Hematopoietic multipotent progenitor cell (in vitro differentiated cells): ENCODE measurements at regions not wholly inside any gene's neighbourhood (a gene's known extent, or its start where the extent isn't known, plus 50 kb on each side); places are given as distances from the start of the nearest gene placed in this dataset.
"Not testable (repeated sequence)": the region's sequence is repeated elsewhere in the genome, so short reads cannot be mapped to it uniquely, and the experiment has no call there.

ENCODE experiments used
- DNase-seq, 3 donors: peaks; one replicate each; pipeline ENCODE4 v3.0.0-alpha.2; 2011 to 2015; ENCODE audit warnings: low read depth in 2 of 3, low spot score in 2 of 3

DNA sequence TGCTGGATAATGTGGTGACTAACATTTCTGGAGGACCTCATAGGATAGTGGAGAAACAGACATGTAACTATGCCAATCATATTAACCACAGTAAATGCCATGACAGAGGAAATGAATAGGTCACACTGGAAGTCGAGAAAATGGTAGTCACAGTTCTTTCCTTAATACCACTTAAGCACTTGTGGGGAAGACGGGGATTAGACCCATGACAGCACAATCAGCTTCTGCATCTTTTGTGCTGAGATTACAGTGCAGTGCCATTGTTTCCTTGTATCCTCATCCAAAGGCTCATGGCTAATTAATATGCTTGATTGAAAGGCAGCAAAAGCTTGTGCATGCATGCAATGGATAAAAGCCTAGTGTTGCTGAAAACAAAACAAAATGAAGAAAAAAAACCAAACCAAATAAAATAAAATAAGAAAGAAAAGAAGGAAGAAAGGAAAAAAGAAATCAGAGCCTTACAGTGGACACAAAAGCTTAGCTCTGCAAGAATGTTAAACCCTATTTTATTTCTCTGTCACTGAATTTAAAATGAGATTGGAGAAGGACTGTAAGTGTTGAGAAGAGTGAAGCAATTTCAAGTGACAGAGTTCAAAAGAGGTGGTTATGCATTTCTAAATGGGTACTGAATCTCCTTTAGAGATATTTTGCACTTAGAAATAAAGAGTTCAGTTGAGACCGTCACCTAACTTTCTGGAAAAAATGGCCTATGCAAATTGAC, 1011.9 kb downstream of the CDH8 start:
- DNase-seq: no peak

DNA sequence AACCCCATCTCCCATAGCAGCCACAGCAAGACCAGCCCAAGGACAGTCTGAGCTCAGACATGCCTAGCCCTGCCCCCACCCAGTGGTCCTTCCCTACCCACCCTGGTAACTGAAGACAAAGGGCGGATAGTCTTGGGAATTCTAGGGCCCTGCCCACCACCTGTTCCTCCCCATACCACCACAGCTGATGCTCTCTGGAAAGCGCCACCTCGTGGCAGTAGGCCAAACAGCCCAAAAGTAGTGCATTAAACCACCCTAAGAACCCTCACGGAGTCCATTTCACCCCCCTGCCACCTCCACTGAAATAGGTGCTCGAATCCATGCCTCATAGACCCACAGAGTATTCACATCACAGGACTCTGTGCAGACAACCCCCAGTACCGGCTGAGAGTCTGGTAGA, 1021.4 kb downstream of the CDH8 start:
- DNase-seq: no peak

DNA sequence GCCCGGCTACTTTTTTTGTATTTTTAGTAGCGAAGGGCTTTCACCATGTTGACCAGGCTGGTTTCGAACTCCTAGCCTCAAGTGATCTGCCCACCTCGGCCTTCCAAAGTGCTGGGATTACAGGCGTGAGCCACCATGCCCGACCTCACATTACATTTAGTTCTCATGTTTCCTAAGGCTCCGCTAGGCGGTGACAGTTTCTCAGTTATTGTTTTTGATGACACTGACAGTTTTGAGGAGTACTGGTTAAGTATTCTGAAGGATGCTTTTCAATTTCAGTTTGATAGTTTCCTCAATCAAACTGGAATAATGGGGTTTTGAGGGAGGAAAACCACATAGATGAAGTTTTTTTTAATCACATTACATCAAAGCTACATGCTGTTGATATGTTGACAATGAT, 1028.5 kb downstream of the CDH8 start:
- DNase-seq: no peak

DNA sequence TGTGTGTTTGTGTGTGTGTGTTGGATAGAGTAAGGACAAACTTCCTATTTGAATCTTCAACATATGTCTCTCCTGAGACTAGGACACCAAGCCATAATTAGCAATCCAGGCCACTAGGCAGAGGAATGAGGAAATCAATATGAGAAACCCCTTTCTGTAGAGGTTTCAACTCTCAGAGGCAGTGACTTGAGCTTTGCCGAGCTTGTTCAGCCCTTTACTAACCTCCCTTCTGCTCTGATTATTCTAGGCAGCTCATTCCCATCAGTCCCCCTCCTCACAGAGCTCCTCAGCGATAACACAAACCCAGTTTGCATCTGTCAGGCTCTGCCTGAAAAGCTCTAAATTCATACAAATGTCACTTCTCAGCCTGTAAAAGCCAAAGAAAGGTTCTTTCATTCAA, 1030.3 kb downstream of the CDH8 start:
- no peak for DNase-seq

DNA sequence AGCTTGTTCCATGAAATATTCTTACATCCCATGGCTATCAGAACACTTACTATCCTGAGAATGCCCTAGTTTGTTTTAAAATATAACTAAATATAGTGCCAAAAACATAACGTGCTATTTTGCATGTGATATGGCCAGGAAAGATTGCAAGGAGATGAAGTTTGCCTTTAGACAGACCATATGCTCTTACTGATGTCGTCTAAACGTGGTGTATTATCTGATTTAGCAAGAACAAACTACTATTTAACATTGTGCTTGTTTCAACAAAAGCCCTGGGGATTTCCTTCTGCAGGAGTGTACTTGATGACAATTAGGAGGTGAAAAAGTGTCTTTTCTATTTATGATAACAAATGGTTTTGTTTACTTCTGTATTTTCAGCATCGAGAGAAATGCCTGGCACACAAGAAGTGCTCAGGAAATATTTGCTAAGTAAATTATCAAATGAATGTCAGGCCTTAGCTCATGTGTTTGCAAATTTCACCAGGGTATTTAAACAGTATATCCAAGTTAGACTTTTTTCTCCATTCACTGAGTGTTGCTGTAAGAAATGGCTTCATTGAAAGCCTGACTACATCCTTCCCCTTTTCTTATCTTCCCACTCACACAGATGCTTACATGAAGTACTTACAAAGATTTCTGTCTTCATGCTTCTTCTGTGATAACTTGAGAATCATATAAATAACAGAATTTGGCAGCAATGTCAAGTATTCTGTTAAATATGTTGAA, 1033.6 kb downstream of the CDH8 start:
- DNase-seq: peak in 2 of 3 donors; percentile 14 to 74

DNA sequence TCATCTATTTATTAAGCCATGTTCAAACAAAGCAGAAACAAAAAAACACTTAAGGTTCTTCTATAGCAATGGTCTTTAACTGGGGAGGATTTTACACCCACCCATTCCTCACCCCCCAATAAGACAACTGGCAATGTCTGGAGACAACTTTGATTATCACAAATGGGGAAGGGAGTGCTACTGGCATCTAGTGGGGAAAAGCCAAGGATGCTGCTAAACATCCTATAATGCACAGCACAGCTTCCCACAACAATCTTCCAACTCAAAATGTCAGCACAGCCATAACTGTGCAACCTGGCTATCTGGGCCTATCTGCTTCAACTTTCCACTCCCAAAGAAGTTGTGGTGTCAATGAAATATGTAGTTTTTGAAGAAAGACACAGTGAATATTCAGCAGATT, 1044.4 kb downstream of the CDH8 start:
- no peak for DNase-seq

DNA sequence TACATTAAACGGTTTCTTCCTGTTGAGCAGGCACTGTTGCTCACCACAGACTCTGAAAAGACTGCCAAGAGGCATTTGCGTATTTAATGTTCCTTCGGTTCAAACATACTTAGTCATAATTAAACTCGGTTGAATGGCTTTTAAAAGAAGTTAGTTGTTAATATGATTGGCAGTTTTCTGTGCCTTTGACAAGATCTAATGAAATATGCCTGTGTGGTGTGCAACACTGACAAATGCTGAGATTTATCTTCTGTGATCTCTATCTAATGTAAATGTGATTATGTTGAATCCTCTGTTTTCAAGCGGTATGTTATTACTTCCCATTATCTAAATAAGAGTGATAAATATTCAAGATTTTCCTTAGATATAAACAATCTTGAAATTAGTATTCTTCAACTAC, 1046.6 kb downstream of the CDH8 start:
- no peak for DNase-seq

DNA sequence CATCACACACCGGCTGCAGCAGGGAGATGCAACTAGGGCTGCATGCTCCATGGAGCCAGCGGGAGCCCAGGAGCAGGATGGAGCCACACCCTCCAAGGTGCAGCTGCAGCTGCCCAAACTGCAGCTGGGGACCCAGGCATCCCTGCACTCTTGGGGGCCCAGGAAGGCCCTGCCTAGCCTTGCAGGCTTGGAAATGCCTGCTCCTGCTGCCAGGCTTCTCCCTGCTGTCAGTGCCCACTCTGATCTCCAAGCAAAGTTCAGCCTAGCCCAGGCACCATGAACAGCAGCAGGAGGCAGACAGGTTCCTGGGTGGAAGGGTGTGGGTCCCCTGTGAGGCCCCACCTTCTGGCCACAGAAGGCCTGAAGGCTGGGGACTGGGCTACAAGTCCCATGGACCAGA, 1057.1 kb downstream of the CDH8 start:
- DNase-seq: no peak

DNA sequence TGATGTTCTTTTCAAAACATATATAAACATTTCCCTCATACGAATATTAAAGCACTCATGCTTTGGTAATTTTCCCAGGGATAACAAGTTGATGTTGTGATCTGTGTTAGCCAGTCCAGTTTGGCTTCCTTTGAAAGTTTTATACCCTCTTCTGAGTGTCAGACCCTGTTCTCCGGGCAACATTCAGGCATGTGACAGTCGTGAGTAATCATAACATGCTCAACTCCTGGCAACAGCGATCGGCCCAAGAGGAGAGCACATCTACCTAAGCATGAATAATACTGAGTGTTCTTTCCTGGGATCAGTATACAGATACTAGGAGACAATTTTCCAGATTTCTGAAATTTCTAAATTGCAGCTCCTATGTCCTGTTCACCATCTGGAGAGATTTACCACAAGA, 1086.4 kb downstream of the CDH8 start:
- DNase-seq: no peak

DNA sequence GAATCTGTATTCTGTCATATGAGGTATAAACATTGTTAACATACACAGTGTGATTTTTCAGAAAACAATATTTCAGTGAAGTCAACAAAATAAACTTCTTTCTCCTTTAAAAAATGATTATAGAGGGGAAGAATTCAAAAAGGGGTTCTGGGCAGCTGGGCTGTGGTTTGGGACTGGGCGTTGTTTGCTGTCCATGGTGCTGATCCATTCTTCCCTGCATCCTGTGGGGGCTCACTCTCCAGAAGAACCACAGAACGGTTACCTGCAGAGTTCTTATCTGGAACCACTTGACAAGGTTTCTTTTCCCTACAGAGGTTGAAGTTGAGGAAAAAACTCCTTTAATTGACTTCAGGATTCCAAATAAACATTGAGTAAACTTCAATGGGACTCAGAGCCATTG, 1091.0 kb downstream of the CDH8 start:
- DNase-seq: peak in 2 of 3 donors; percentile 0 to 17

DNA sequence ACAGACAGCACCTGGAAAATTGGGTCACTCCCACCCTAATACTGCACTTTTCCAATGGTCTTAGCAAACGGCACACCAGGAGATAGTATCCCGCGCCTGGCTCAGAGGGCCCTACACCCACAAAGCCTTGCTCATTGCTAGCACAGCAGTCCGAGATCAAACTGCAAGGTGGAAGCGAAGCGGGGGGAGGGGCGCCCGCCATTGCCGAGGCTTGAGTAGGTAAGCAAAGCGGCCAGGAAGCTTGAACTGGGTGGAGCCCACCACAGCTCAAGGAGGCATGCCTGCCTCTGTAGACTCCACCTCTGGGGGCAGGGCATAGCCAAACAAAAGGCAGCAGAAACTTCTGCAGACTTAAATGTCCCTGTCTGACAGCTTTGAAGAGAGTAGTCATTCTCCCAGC, 1100.0 kb downstream of the CDH8 start:
- DNase-seq: not testable (repeated sequence)

DNA sequence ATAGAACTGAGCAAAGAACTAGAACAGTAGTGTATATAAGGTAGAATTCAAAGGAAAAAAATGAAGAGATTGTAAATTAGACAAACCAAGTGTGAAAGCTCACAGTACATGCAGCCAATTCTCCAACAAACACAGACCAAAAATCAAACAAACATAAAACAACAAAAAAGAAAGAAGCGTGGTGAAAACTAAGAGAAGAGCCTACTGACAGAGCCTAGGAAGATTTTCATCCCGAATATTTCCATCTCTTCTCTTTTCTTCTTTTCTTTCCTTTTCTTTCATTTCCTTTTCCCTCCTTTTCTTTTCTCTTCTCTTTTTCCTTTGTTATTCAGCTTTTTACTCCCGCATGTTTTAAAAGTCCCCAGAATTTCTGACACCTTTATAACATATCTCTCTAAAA, 1103.6 kb downstream of the CDH8 start:
- DNase-seq: no peak

DNA sequence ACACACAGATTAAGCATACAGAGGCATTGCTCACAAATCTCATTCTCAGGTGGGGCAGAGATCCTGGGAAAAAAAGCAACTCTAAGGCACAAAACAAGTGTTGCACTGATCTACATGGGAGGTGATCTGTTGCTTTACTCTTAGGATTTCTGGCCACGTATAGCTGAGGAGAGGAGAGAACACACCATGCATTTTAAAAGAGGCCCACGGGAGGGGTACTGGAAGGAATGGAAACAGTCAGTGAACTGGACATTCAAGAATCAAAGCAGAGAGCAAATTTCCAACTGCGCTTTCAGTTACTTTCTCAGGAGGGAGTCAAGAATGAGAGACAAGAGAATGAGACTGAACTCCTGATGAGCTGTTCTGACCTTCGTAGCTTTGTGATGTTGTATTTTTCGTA, 1105.9 kb downstream of the CDH8 start:
- DNase-seq: no peak

DNA sequence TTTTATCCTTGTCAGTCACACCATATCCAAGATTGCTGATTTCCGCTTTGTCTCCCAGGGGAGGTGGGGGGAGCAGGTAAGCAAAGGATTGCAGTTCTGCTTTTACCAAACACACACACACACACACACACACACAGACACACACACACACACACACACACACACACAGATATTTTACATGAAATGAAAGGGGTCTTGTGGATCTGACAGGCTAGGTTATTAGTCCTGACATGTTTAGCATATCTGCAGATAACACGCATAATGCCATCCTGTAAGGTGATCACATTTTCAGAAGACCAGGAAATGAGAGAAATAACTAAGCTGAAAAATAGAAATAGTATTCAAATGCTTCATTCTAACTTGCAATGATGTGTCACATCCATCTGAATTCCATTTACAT, 1113.3 kb downstream of the CDH8 start:
- DNase-seq: no peak

DNA sequence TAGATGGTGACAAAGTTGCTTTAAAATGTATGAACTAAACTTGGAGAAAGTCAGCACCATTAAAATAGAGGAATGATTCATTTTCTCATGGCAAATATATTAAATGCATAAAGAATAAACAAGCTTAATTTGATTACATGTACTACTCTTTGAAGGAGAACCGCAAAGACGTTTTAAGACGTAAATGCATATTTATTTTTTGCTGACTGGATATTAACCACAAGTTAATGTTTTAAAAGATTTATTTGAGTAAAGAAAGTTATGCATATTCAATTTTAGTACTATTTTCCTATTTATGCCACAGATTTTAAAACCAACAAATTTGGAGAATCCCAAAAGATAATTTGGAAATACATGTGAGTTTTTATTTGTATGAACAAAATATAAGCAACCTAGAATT, 1121.9 kb downstream of the CDH8 start:
- no peak for DNase-seq

DNA sequence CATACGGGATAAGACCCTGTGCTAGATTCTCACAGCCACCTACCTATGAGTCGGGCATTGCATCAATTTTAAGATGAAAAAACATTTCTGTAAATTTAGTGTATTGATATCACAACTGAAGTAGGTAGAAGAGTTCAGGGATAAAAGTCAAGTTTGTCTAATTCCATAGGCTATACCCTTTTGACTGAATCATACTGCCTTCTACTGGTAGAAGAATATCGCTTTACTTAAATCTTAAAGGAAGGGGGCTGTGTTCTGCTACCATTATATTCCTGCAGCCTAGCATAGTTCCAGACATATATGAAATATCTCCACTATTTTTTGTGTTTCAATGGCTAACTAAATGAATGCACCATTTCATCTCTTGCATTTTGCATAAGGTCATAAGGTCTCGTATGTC, 1128.6 kb downstream of the CDH8 start:
- DNase-seq: no peak

DNA sequence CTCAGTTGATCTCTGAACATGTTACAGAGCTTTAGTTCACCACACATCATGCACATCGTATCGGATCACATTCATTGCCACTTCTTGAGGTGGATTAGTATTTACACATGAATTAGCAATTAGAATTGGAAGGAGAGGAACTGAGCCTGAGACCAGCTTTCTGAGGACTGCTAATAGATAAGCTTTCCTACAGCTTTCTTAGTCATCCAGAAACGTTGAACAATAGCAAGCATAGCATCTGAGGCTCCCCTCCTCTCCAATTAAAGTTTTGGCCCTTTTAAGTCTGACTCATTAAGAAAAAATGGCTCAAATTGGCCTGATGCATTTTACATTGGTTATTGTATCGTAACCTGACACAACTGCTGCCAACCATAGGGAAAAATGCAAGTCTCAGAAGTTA, 1130.4 kb downstream of the CDH8 start:
- DNase-seq: no peak

DNA sequence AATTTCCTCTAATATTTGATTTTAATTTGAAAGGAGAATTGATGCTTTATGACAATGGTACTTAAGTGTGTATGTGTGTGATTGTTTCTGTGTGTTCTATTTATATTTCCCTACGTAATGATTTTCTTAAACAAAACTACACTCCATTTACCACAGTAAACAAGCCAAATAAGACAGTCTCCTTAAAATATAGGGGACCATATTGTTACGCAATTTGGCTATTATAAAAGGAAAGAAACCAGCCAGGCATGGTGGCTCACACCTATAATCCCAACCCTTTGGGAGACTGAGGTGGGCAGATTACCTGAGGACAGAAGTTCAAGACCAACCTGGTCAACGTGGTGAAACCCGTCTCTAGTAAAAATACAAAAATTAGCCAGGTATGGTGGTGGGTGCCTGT, 1134.1 kb downstream of the CDH8 start:
- DNase-seq: no peak

DNA sequence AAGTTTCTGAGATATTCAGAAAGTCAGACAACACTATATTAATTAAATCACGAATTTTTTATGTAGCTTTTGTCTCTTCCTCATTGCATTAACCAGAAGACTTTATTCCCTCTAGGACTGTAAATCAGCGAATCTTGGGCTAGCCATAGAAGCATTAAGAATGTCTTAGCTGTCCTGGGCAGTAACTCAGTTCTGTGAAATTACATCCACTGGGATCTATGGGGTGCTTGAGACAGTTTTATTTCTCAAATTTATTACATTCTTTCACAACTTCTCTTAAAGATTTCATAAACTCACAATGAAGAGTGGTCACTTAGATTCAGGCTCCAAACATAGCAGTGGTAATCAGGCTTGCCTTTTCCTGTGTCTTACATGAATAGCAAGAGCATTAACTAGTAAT, 1153.4 kb downstream of the CDH8 start:
- no peak for DNase-seq

DNA sequence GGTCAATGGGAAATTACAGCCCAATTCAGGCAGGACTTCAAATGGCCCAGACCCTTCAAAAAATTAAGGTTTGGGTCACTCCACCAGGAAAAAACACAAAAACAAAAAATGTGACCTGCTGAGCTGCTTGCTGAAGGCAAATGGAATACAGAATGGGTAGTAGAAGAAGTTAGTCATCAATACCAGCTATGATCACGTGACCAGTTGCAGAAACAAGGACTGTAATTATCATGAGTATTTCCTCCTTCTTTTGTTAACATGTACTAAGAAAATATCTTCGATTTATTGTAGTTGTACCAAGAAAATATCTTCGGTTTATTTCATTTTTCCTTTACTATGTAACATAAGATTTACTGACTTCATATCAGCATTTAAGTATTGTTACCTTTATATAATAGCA, 1183.6 kb downstream of the CDH8 start:
- DNase-seq: no peak

DNA sequence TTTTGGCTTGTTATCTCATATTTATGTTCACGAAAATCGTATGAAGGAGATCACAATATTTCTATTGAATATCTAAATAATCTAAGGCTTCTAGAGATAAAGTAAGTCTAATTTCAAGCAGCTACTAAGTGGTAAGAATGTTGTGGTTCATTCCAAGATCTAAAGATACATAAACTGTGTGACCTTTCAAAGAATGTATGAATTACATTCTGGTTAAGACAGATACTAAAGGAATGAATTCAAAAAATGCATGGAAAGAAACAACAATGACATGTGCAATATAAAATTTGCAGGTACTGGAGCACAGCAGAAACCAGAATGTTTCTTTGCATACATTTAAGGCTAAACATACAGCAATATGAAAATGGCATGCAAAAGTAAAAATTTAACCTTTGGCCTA, 1214.6 kb downstream of the CDH8 start:
- no peak for DNase-seq

DNA sequence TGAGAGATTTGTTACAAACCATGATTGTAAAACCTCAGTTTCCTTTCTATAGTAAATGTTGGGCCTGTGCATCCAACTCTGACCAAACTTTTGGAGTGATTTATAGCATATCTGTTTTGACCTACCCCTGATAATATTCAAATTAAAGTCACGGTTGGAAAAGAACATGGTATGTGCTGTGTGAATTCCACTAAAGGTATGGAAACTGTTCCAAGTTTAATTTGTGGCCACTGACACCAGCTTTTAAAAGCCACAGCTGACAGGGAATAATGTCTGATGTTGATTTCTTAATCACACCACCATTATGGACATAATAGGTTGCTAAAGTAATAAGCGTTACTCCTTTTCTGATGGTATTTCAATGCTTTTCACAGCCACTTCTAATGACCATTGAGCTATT, 1215.9 kb downstream of the CDH8 start:
- no peak for DNase-seq

DNA sequence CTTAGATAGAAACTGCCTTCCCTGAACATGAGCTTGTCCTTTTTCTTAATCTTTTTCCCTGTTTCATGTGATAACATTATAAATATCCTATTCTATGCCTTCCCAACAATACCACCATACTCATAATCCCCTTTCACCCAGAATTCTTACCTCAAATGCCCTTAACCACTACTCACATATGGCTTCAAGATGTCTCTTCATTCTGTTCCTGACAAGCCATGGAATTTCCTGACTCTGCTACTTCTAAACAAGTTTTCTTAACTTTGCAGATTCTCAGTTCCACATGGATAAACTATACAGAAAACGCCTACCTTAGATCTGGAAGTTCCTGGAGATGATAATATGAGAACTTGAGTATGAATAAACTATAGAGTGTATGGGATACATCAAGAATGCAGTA, 1217.8 kb downstream of the CDH8 start:
- DNase-seq: no peak
